DND-41 (cell line): ENCODE measurements at regions not wholly inside any gene's neighbourhood (a gene's known extent, or its start where the extent isn't known, plus 50 kb on each side); places are given as distances from the start of the nearest gene placed in this dataset.
"Not testable (repeated sequence)": the region's sequence is repeated elsewhere in the genome, so short reads cannot be mapped to it uniquely, and the experiment has no call there.

Experiments
- ATAC-seq: fragments of 200-7000 bp; cut with Tn5 transposase; 3 replicates; pipeline ENCODE4 v1.9.1; 2021; ENCODE audit warnings: low read depth; ENCODE audit not compliant: insufficient read depth
- DNase-seq: peaks from one replicate; pipeline ENCODE4 v3.0.0-alpha.2; 2020
- H2AFZ ChIP-seq: 2 replicates; pipeline ENCODE4 v1.6.0; 2012; ENCODE audit warnings: low read depth, low read length
- H3K27ac ChIP-seq: 2 replicates; pipeline ENCODE4 v1.5.1; 2012; ENCODE audit warnings: low read length, inconsistent platforms
- H3K27me3 ChIP-seq: fragments of 200-600 bp; sonication (generic); 2 replicates; pipeline ENCODE4 v1.6.0; 2012; ENCODE audit warnings: low read length, mild to moderate bottlenecking, inconsistent platforms; ENCODE audit not compliant: insufficient read depth, poor library complexity
- H3K36me3 ChIP-seq: 2 replicates; pipeline ENCODE4 v1.5.1; 2012; ENCODE audit warnings: low read length, inconsistent platforms; ENCODE audit not compliant: insufficient read depth
- H3K4me1 ChIP-seq: 2 replicates; pipeline ENCODE4 v1.5.1; 2012; ENCODE audit warnings: mild to moderate bottlenecking, low read length; ENCODE audit not compliant: insufficient read depth
- H3K4me2 ChIP-seq: 2 replicates; pipeline ENCODE4 v1.6.0; 2012; ENCODE audit warnings: mild to moderate bottlenecking, moderate library complexity, low read length, inconsistent platforms; ENCODE audit not compliant: insufficient read depth
- H3K4me3 ChIP-seq, 2 experiments: fragments of 200-600 bp in 1 of 2; shearing (Covaris generic) in 1 of 2; 2 replicates each; pipeline ENCODE4 v1.5.1; 2012 to 2016; ENCODE audit warnings: inconsistent platforms in 2 of 2, low read length in 2 of 2, mild to moderate bottlenecking in 2 of 2, low read depth in 1 of 2, moderate library complexity in 1 of 2
- H3K79me2 ChIP-seq: 2 replicates; pipeline ENCODE4 v1.6.0; 2012; ENCODE audit warnings: low read length, inconsistent platforms; ENCODE audit not compliant: insufficient read depth
- H3K9ac ChIP-seq: 2 replicates; pipeline ENCODE4 v1.6.0; 2012; ENCODE audit warnings: low read depth, mild to moderate bottlenecking, inconsistent platforms, low read length, moderate library complexity
- H3K9me3 ChIP-seq: 2 replicates; pipeline ENCODE4 v1.5.1; 2012; ENCODE audit warnings: low read length, moderate library complexity, mild to moderate bottlenecking, inconsistent platforms; ENCODE audit not compliant: insufficient read depth, severe bottlenecking
- H4K20me1 ChIP-seq: 2 replicates; pipeline ENCODE4 v1.6.0; 2012; ENCODE audit warnings: low read length; ENCODE audit not compliant: insufficient read depth
- EZH2 ChIP-seq: IDR thresholded peaks from 3 replicates; pipeline ENCODE4 v1.6.1; 2012; ENCODE audit warnings: borderline replicate concordance, low read depth, mild to moderate bottlenecking, moderate library complexity, low read length, inconsistent platforms; ENCODE audit not compliant: severe bottlenecking
- TF ChIP-seq, protein P1 (sequence below): IDR thresholded peaks from 2 replicates; pipeline ENCODE4 v1.5.1; 2012; ENCODE audit warnings: borderline replicate concordance, low read length, moderate library complexity, mild to moderate bottlenecking; ENCODE audit not compliant: poor library complexity, severe bottlenecking; ENCODE audit errors: extremely low read depth

- ATAC-seq (no peak), DNase-seq (no peak)
- H3K4me1 ChIP-seq, result no peaks in the 10 kb centered on the region
- H3K79me2 ChIP-seq, result no peaks in the 10 kb centered on the region
- no peak overlapping the region for H3K27ac ChIP-seq
- no peaks in the 10 kb centered on the region for H3K36me3 ChIP-seq
- no peaks in the 10 kb centered on the region for H4K20me1 ChIP-seq
- no peak overlapping the region for H3K4me3 ChIP-seq
- no peak overlapping the region for H3K4me2 ChIP-seq
- no peaks in the 10 kb centered on the region for H3K27me3 ChIP-seq
- no peak overlapping the region for H3K9ac ChIP-seq
- no peak overlapping the region for H2AFZ ChIP-seq
- H3K9me3 ChIP-seq, result no peaks in the 10 kb centered on the region
- no peak for TF ChIP-seq EZH2
- TF ChIP-seq, protein P1, sequence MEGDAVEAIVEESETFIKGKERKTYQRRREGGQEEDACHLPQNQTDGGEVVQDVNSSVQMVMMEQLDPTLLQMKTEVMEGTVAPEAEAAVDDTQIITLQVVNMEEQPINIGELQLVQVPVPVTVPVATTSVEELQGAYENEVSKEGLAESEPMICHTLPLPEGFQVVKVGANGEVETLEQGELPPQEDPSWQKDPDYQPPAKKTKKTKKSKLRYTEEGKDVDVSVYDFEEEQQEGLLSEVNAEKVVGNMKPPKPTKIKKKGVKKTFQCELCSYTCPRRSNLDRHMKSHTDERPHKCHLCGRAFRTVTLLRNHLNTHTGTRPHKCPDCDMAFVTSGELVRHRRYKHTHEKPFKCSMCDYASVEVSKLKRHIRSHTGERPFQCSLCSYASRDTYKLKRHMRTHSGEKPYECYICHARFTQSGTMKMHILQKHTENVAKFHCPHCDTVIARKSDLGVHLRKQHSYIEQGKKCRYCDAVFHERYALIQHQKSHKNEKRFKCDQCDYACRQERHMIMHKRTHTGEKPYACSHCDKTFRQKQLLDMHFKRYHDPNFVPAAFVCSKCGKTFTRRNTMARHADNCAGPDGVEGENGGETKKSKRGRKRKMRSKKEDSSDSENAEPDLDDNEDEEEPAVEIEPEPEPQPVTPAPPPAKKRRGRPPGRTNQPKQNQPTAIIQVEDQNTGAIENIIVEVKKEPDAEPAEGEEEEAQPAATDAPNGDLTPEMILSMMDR, result no peak
Observed at GRCh38 chr16:35214840-35215239, 1755.4 kb downstream of the TP53TG3F start.

DNA sequence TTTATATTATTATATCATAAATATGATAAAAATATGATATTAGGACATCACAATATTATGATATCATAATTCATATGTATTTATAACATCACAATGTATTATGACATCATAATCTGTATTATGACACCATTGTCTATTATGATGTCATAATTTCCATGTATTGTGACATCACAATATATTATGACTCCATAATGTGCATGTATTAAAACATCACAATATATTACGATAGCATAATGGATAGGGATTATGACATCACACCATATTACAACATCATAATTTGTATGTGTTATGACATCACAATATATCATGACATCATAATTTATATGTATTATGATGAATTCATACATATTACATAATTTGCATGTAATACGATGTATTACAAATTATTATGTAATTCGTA is 1755.9 kb downstream of the TP53TG3F start:
- Histone ChIP-seq H3K36me3 (no peaks in the 10 kb centered on the region), H3K27ac (no peak overlapping the region), H3K4me3 (no peak overlapping the region), H4K20me1 (no peaks in the 10 kb centered on the region), H3K4me1 (no peaks in the 10 kb centered on the region), H3K79me2 (no peaks in the 10 kb centered on the region), H2AFZ (no peak overlapping the region), H3K9ac (no peak overlapping the region), H3K4me2 (no peak overlapping the region), H3K9me3 (no peaks in the 10 kb centered on the region), H3K27me3 (no peaks in the 10 kb centered on the region)
- DNase-seq (no peak), ATAC-seq (no peak)
- TF ChIP-seq EZH2, result no peak
- TF ChIP-seq, protein P1, result no peak

DNA sequence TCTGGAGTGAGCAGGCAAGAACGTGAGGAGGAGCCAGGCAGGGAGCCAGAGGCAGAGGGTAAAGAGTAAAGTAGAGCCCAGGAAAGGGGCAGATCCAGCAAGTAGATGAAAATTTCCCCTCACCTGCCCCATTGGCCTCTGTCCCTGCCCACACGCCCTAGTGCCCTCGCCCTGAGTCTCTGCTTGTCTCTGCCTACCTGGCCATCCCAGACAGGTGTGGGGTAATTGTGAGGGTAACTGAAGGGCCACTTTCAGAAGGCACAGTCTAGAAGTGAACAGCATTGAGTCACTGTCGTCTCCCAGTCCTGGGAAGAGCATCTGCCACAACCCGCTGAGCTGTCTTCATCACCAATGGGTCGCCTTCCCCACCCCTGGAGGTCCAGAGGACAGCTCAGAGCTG is 1756.8 kb downstream of the TP53TG3F start:
- not testable (repeated sequence) for ATAC-seq, H3K27me3 ChIP-seq, H3K4me2 ChIP-seq, H3K79me2 ChIP-seq, H3K27ac ChIP-seq, H3K36me3 ChIP-seq, DNase-seq, H2AFZ ChIP-seq, H4K20me1 ChIP-seq, H3K4me1 ChIP-seq, H3K9me3 ChIP-seq, H3K4me3 ChIP-seq, H3K9ac ChIP-seq

DNA sequence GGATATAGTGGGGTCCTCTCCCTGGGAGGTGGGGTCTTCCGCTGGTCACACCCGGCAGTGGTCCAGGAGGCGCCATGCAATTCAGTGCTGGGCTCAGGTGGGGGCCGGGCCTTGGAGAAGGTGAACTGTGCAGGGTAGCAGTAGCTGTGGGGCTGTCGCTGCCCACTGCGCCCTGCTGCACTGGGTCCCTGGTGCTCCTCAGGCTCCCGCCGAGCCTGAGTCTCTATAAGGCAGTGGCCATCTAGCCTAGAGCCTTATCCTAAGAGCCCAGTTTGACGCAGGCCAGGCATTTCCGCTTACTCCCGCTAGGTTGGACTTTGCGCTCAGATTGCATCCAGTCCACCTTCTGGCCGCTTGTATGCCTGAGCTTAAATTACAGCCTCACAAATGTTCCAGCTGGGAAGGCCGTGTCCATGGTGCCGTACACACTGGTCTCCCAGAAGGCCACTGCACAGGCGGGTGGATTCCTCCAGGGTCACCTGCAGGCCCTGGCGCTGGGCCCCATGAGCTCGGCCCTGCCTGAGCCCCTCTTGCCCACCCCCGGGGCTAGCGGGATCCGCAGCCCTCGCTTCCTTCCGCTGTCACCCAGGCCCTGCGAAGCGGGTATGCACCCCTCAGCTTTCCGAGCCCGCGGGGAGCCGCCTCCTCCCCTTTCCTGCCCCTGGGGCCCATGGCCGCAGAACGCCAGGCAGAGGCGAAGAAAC is 1762.2 kb downstream of the TP53TG3F start:
- Histone ChIP-seq H2AFZ (no peak overlapping the region), H3K4me2 (no peak overlapping the region), H3K27me3 (no peaks in the 10 kb centered on the region), H3K27ac (no peak overlapping the region), H3K4me3 (no peak overlapping the region), H3K9me3 (no peaks in the 10 kb centered on the region), H3K4me1 (no peaks in the 10 kb centered on the region), H3K9ac (no peak overlapping the region), H4K20me1 (no peaks in the 10 kb centered on the region), H3K36me3 (no peaks in the 10 kb centered on the region), H3K79me2 (no peaks in the 10 kb centered on the region)
- TF ChIP-seq, protein P1, result no peak
- TF ChIP-seq EZH2, result no peak
- DNase-seq (no peak), ATAC-seq (no peak)
